ENCODE measurements at regions not wholly inside any gene's neighbourhood (a gene's known extent, or its start where the extent isn't known, plus 50 kb on each side); places are given as distances from the start of the nearest gene placed in this dataset.
"Not testable (repeated sequence)": the region's sequence is repeated elsewhere in the genome, so short reads cannot be mapped to it uniquely, and the experiment has no call there.

- Histone ChIP-seq H3K36me3 (no peaks in the 10 kb centered on the region), H3K79me2 (ENCODE audit: low read depth) (no peaks in the 10 kb centered on the region), H3K9ac (no peak overlapping the region), H3F3A (ENCODE audit: low read depth) (no peaks in the 10 kb centered on the region), H4K20me1 (ENCODE audit: low read depth) (no peaks in the 10 kb centered on the region), H3K4me2 (no peak overlapping the region), H2AFZ (replicated peaks) (no peak overlapping the region), H3K27ac (no peak overlapping the region), H3K9me3 (ENCODE audit: low read depth) (no peaks in the 10 kb centered on the region), H3K27me3 (no peaks in the 10 kb centered on the region), H3K4me3 (no peak overlapping the region), H3K4me1 (no peaks in the 10 kb centered on the region)
- Mint-ChIP-seq H3K4me3 (no peak overlapping the region), H3K9me3 (no peaks in the 10 kb centered on the region), H3K4me1 (peaks cover 5% of the 10 kb centered on the region), H3K36me3 (no peaks in the 10 kb centered on the region), H3K27me3 (ENCODE audit: insufficient read depth, low read depth) (peaks cover 4% of the 10 kb centered on the region), H3K27ac (no peak overlapping the region)
- DNase-seq (ENCODE audit: low spot score) = no peak
- TF ChIP-seq EZH2 (IDR thresholded peaks at IDR 0.05) (no peak), EZH2phosphoT487 (IDR thresholded peaks at IDR 0.05) (no peak), CTCF (IDR thresholded peaks at IDR 0.05) (no peak)
Observed at GRCh38 chr15:87648278-87648677, 608.3 kb downstream of the NTRK3 start.

- H3K4me3 Mint-ChIP-seq = no peak overlapping the region
- Histone ChIP-seq H3K4me1 (no peaks in the 10 kb centered on the region), H3K27ac (no peak overlapping the region), H2AFZ (replicated peaks) (no peak overlapping the region), H4K20me1 (ENCODE audit: low read depth) (no peaks in the 10 kb centered on the region), H3F3A (ENCODE audit: low read depth) (no peaks in the 10 kb centered on the region), H3K4me2 (no peak overlapping the region), H3K9ac (no peak overlapping the region), H3K4me3 (no peak overlapping the region), H3K27me3 (no peaks in the 10 kb centered on the region), H3K36me3 (no peaks in the 10 kb centered on the region), H3K79me2 (ENCODE audit: low read depth) (no peaks in the 10 kb centered on the region), H3K9me3 (ENCODE audit: low read depth) (no peaks in the 10 kb centered on the region)
- no peaks in the 10 kb centered on the region for H3K9me3 Mint-ChIP-seq
- peaks cover 7% of the 10 kb centered on the region for H3K27me3 Mint-ChIP-seq (ENCODE audit: insufficient read depth, low read depth)
- peaks cover 5% of the 10 kb centered on the region for H3K4me1 Mint-ChIP-seq
- no peak for DNase-seq (ENCODE audit: low spot score)
- TF ChIP-seq EZH2phosphoT487 (IDR thresholded peaks at IDR 0.05) (no peak), EZH2 (IDR thresholded peaks at IDR 0.05) (no peak), CTCF (IDR thresholded peaks at IDR 0.05) (no peak)
- H3K36me3 Mint-ChIP-seq = no peaks in the 10 kb centered on the region
- peak overlapping the region; percentile 7 for H3K27ac Mint-ChIP-seq
Observed at GRCh38 chr15:87645723-87646122, 610.8 kb downstream of the NTRK3 start.

- H3K9me3 Mint-ChIP-seq; H3K9me3 ChIP-seq (ENCODE audit: low read depth); H3K4me1 Mint-ChIP-seq; H2AFZ ChIP-seq (replicated peaks); H3K27me3 ChIP-seq; H3K36me3 Mint-ChIP-seq; H3K9ac ChIP-seq; H3K79me2 ChIP-seq (ENCODE audit: low read depth); DNase-seq (ENCODE audit: low spot score); H3K27ac Mint-ChIP-seq; H3F3A ChIP-seq (ENCODE audit: low read depth); H3K36me3 ChIP-seq; H3K4me3 ChIP-seq; H4K20me1 ChIP-seq (ENCODE audit: low read depth); H3K4me3 Mint-ChIP-seq; H3K27ac ChIP-seq; H3K27me3 Mint-ChIP-seq (ENCODE audit: insufficient read depth, low read depth); H3K4me2 ChIP-seq; H3K4me1 ChIP-seq: not testable (repeated sequence)
Observed at GRCh38 chr15:87642997-87643396, 613.5 kb downstream of the NTRK3 start.

- DNase-seq (ENCODE audit: low spot score) = no peak
- H3K9me3 Mint-ChIP-seq = no peaks in the 10 kb centered on the region
- no peaks in the 10 kb centered on the region for H3K4me1 ChIP-seq
Observed at GRCh38 chr15:87639305-87640011, 617.1 kb downstream of the NTRK3 start.

More at GRCh38 chr15:87639305-87640011, 617.1 kb downstream of the NTRK3 start:
- Histone ChIP-seq H3K4me3 (no peak overlapping the region), H3K36me3 (no peaks in the 10 kb centered on the region), H3K9me3 (ENCODE audit: low read depth) (no peaks in the 10 kb centered on the region), H3K4me2 (no peak overlapping the region), H3K27ac (no peak overlapping the region), H2AFZ (replicated peaks) (no peak overlapping the region), H4K20me1 (ENCODE audit: low read depth) (no peaks in the 10 kb centered on the region), H3K79me2 (ENCODE audit: low read depth) (no peaks in the 10 kb centered on the region), H3K9ac (no peak overlapping the region), H3F3A (ENCODE audit: low read depth) (no peaks in the 10 kb centered on the region), H3K27me3 (no peaks in the 10 kb centered on the region)
- Mint-ChIP-seq H3K27me3 (ENCODE audit: insufficient read depth, low read depth) (peaks cover 2% of the 10 kb centered on the region), H3K36me3 (no peaks in the 10 kb centered on the region), H3K4me3 (no peak overlapping the region), H3K27ac (no peak overlapping the region), H3K4me1 (no peaks in the 10 kb centered on the region)
- no peak for TF ChIP-seq CTCF (IDR thresholded peaks at IDR 0.05)

All from neural progenitor cell (in vitro differentiated cells).